Neural cell (in vitro differentiated cells): ENCODE measurements at regions not wholly inside any gene's neighbourhood (a gene's known extent, or its start where the extent isn't known, plus 50 kb on each side); places are given as distances from the start of the nearest gene placed in this dataset.
"Not testable (repeated sequence)": the region's sequence is repeated elsewhere in the genome, so short reads cannot be mapped to it uniquely, and the experiment has no call there.

Experiments used
- H2AFZ ChIP-seq: fragments of 200-600, 300-800 bp; sonication (generic), shearing (Covaris generic); 2 replicates; pipeline ENCODE4 v1.6.0; 2014; ENCODE audit warnings: low read depth, mild to moderate bottlenecking, antibody characterized with exemption, low read length, moderate library complexity
- H3F3A ChIP-seq: fragments of 200-600 bp; shearing (Covaris generic); 2 replicates; pipeline ENCODE4 v1.6.1; 2016; ENCODE audit warnings: mild to moderate bottlenecking, moderate library complexity, mixed read lengths, antibody characterized with exemption, low read length; ENCODE audit not compliant: insufficient read depth, poor library complexity, severe bottlenecking
- H3K27ac ChIP-seq: fragments of 200-600, 300-800 bp; sonication (generic), shearing (Covaris generic); 2 replicates; pipeline ENCODE4 v1.5.1; 2014; ENCODE audit warnings: mild to moderate bottlenecking, low read length, moderate library complexity
- H3K27me3 ChIP-seq: fragments of 300-800, 200-600 bp; sonication (generic), shearing (Covaris generic); 2 replicates; pipeline ENCODE4 v1.6.0; 2014; ENCODE audit warnings: mild to moderate bottlenecking, low read depth, low read length, moderate library complexity; ENCODE audit not compliant: insufficient read depth
- H3K36me3 ChIP-seq: fragments of 300-800, 200-600 bp; sonication (generic), shearing (Covaris generic); 2 replicates; pipeline ENCODE4 v1.5.1; 2014; ENCODE audit warnings: mild to moderate bottlenecking, antibody characterized with exemption, low read length, moderate library complexity; ENCODE audit not compliant: insufficient read depth
- H3K4me2 ChIP-seq: fragments of 300-800, 200-600 bp; sonication (generic), shearing (Covaris generic); 2 replicates; pipeline ENCODE4 v1.6.0; 2014; ENCODE audit warnings: mild to moderate bottlenecking, low read length
- H3K4me3 ChIP-seq: fragments of 300-800, 200-600 bp; sonication (generic), shearing (Covaris generic); 2 replicates; pipeline ENCODE4 v1.5.1; 2014; ENCODE audit warnings: mild to moderate bottlenecking, low read length, moderate library complexity
- H3K79me2 ChIP-seq: fragments of 200-600 bp; shearing (Covaris generic); replicated peaks from 2 replicates; pipeline ENCODE4 v1.6.0; 2014; ENCODE audit warnings: mild to moderate bottlenecking, low read length, moderate library complexity; ENCODE audit not compliant: insufficient read depth
- H3K9ac ChIP-seq: fragments of 300-800, 200-600 bp; sonication (generic), shearing (Covaris generic); 2 replicates; pipeline ENCODE4 v1.6.1; 2016; ENCODE audit warnings: mild to moderate bottlenecking, low read length, mixed read lengths
- H3K9me2 ChIP-seq: fragments of 200-600 bp; shearing (Covaris generic); 2 replicates; pipeline ENCODE4 v1.6.1; 2016; ENCODE audit warnings: mild to moderate bottlenecking, low read length, mixed read lengths; ENCODE audit not compliant: insufficient read depth
- H3K9me3 ChIP-seq: fragments of 200-600, 300-800 bp; sonication (generic), shearing (Covaris generic); 2 replicates; pipeline ENCODE4 v1.6.1; 2016; ENCODE audit warnings: mild to moderate bottlenecking, mixed run types, low read length, moderate library complexity, mixed read lengths
- H4K20me1 ChIP-seq: fragments of 200-600 bp; shearing (Covaris generic); 2 replicates; pipeline ENCODE4 v1.6.1; 2016; ENCODE audit warnings: mild to moderate bottlenecking, mixed run types; ENCODE audit not compliant: insufficient read depth
- CTCF ChIP-seq: fragments of 450-650 bp; IDR thresholded peaks from 2 replicates; pipeline ENCODE4 v1.5.1; 2014; ENCODE audit warnings: antibody characterized with exemption, mild to moderate bottlenecking, moderate library complexity; ENCODE audit not compliant: poor library complexity, severe bottlenecking
- EP300 ChIP-seq: fragments of 450-650 bp; conservative IDR thresholded peaks from 2 replicates; pipeline ENCODE4 v1.6.1; 2014; ENCODE audit warnings: antibody characterized with exemption, mild to moderate bottlenecking, moderate library complexity; ENCODE audit not compliant: poor library complexity, severe bottlenecking
- EZH2 ChIP-seq: fragments of 200-600, 300-800 bp; shearing (Covaris generic), sonication (generic); IDR thresholded peaks from 2 replicates; pipeline ENCODE4 v1.6.1; 2014; ENCODE audit warnings: antibody characterized with exemption, low read length, borderline replicate concordance, mild to moderate bottlenecking; ENCODE audit not compliant: insufficient read depth, poor library complexity, severe bottlenecking
- MXI1 ChIP-seq: fragments of 450-650 bp; conservative IDR thresholded peaks from 2 replicates; pipeline ENCODE4 v1.6.1; 2014; ENCODE audit warnings: antibody characterized with exemption, mild to moderate bottlenecking; ENCODE audit not compliant: poor library complexity, severe bottlenecking
- POLR2AphosphoS5 ChIP-seq: IDR thresholded peaks from 2 replicates; pipeline ENCODE4 v1.6.1; 2012
- RAD21 ChIP-seq: fragments of 450-650 bp; conservative IDR thresholded peaks from 2 replicates; pipeline ENCODE4 v1.6.1; 2014; ENCODE audit warnings: antibody characterized with exemption, mild to moderate bottlenecking, moderate library complexity
- REST ChIP-seq: IDR thresholded peaks from 2 replicates; pipeline ENCODE4 v1.6.1; 2012; ENCODE audit warnings: borderline replicate concordance
- SMC3 ChIP-seq: fragments of 450-650 bp; conservative IDR thresholded peaks from 2 replicates; pipeline ENCODE4 v1.6.1; 2014; ENCODE audit warnings: antibody characterized with exemption, mild to moderate bottlenecking, moderate library complexity; ENCODE audit not compliant: poor library complexity
- TAF1 ChIP-seq: IDR thresholded peaks from 2 replicates; pipeline ENCODE4 v1.6.1; 2012; ENCODE audit warnings: low read depth

GRCh38 chr13:31395090-31395489 is 195.3 kb downstream of the B3GLCT start:
- H3F3A ChIP-seq, result no peaks in the 10 kb centered on the region
- H3K9me2 ChIP-seq, result no peaks in the 10 kb centered on the region
- TF ChIP-seq RAD21 (no peak), EZH2 (no peak), POLR2AphosphoS5 (no peak), MXI1 (no peak), REST (no peak), CTCF (no peak), SMC3 (no peak), EP300 (no peak), TAF1 (no peak)
- H3K79me2 ChIP-seq, result no peaks in the 10 kb centered on the region
- no peak overlapping the region for H3K4me3 ChIP-seq
- no peaks in the 10 kb centered on the region for H4K20me1 ChIP-seq
- H3K4me2 ChIP-seq, result no peak overlapping the region
- H2AFZ ChIP-seq, result no peak overlapping the region
- H3K36me3 ChIP-seq, result no peaks in the 10 kb centered on the region
- H3K27me3 ChIP-seq, result no peaks in the 10 kb centered on the region
- H3K9ac ChIP-seq, result no peak overlapping the region
- H3K9me3 ChIP-seq, result peaks cover 6% of the 10 kb centered on the region
- H3K27ac ChIP-seq, result no peak overlapping the region

GRCh38 chr13:31399690-31400089 is 199.9 kb downstream of the B3GLCT start:
- Histone ChIP-seq H3K27me3 (no peaks in the 10 kb centered on the region), H3K4me2 (no peak overlapping the region), H3K36me3 (no peaks in the 10 kb centered on the region), H3K27ac (no peak overlapping the region), H3K9me2 (no peaks in the 10 kb centered on the region), H4K20me1 (no peaks in the 10 kb centered on the region), H2AFZ (no peak overlapping the region), H3F3A (no peaks in the 10 kb centered on the region), H3K4me3 (no peak overlapping the region), H3K79me2 (no peaks in the 10 kb centered on the region), H3K9ac (no peak overlapping the region), H3K9me3 (peaks cover 6% of the 10 kb centered on the region)
- TF ChIP-seq RAD21 (no peak), EZH2 (no peak), POLR2AphosphoS5 (no peak), TAF1 (no peak), REST (no peak), CTCF (no peak), MXI1 (no peak), EP300 (no peak), SMC3 (no peak)

- not testable (repeated sequence) for H3K79me2 ChIP-seq, H3K4me3 ChIP-seq, H3K9ac ChIP-seq, H2AFZ ChIP-seq, H3K36me3 ChIP-seq, H3K27me3 ChIP-seq, H4K20me1 ChIP-seq, H3K4me2 ChIP-seq, H3K9me3 ChIP-seq, H3K9me2 ChIP-seq, H3F3A ChIP-seq, H3K27ac ChIP-seq
These were observed 203.9 kb downstream of the B3GLCT start for GRCh38 chr13:31403711-31404110.
